GM12878 (cell line): ENCODE measurements at regions not wholly inside any gene's neighbourhood (a gene's known extent, or its start where the extent isn't known, plus 50 kb on each side); places are given as distances from the start of the nearest gene placed in this dataset.

Source experiments
- ATAC-seq: fragments of 200-7000 bp; cut with Tn5 transposase; 3 replicates; pipeline ENCODE4 v1.9.1; 2020; ENCODE audit warnings: mild to moderate bottlenecking, moderate library complexity
- BruUV-seq: library from RNA; stranded (reverse); fragments of 400-500 nt; replicated peaks from 2 replicates; lab custom pipeline; 2021; lab: Mats Ljungman, UMichigan
- CTCF ChIA-PET: fragments of 300-600 bp; sonication (Branson Sonifier 250); formaldehyde crosslinking; extraction: SDS; loops from one replicate; lab custom pipeline; 2021; ENCODE audit warnings: inconsistent platforms; lab: Yijun Ruan, JAX
- POLR2A ChIA-PET: fragments of 350-600 bp; formaldehyde crosslinking; extraction: SDS; loops from one replicate; lab custom pipeline; 2021; ENCODE audit warnings: inconsistent platforms; lab: Charles Lee
- RAD21 ChIA-PET: fragments of 300-600 bp; sonication (Branson Sonifier 250); formaldehyde crosslinking; loops from one replicate; lab custom pipeline; 2023; ENCODE audit warnings: antibody characterized with exemption; ENCODE audit not compliant: unreplicated experiment; lab: Charles Lee
- SMC1A ChIA-PET: fragments of 300-600 bp; sonication (Branson Sonifier 250); formaldehyde crosslinking; loops from one replicate; lab custom pipeline; 2023; ENCODE audit not compliant: unreplicated experiment, uncharacterized antibody; lab: Charles Lee
- DNase-seq: peaks from one replicate; pipeline ENCODE4 v3.0.0-alpha.2; 2011; ENCODE audit warnings: low read depth, low spot score
- FAIRE-seq: peaks from 3 replicates; lab custom pipeline; 2011; peaks lifted over from hg19 to GRCh38; lab: Jason Lieb, UNC
- H2AFZ ChIP-seq: 2 replicates; pipeline ENCODE4 v1.6.0; 2011; ENCODE audit warnings: low read depth, low read length, control low read depth; ENCODE audit not compliant: control insufficient read depth
- H3K27ac ChIP-seq: 2 replicates; pipeline ENCODE4 v1.5.1; 2011; ENCODE audit warnings: control low read depth; ENCODE audit not compliant: control insufficient read depth, insufficient read depth
- H3K27me3 ChIP-seq, 2 experiments: replicated peaks in 1 of 2; 2 replicates each; pipeline versions ENCODE4 v1.6.0 to v1.6.1; 2011; ENCODE audit warnings: low read length in 1 of 2; ENCODE audit not compliant: control insufficient read depth in 2 of 2, insufficient read depth in 2 of 2
- H3K36me3 ChIP-seq, 2 experiments: 2 replicates each; pipeline ENCODE4 v1.5.1; 2011; ENCODE audit warnings: low read length in 1 of 2; ENCODE audit not compliant: control insufficient read depth in 2 of 2, insufficient read depth in 2 of 2
- H3K4me1 ChIP-seq: 2 replicates; pipeline ENCODE4 v1.6.1; 2011; ENCODE audit warnings: mild to moderate bottlenecking, low read length, moderate library complexity, mixed read lengths; ENCODE audit not compliant: control insufficient read depth, insufficient read depth
- H3K4me2 ChIP-seq: 2 replicates; pipeline ENCODE4 v1.6.0; 2011; ENCODE audit warnings: control low read depth; ENCODE audit not compliant: control insufficient read depth, insufficient read depth
- H3K4me3 ChIP-seq: fragments of 200-600 bp; sonication (generic); 2 replicates; pipeline ENCODE4 v1.5.1; 2016
- H3K79me2 ChIP-seq: 2 replicates; pipeline ENCODE4 v1.6.0; 2011; ENCODE audit warnings: low read length; ENCODE audit not compliant: control insufficient read depth, insufficient read depth
- H3K9ac ChIP-seq: 2 replicates; pipeline ENCODE4 v1.8.0; 2011; ENCODE audit warnings: low read length, control low read depth, mixed read lengths; ENCODE audit not compliant: control insufficient read depth, insufficient read depth
- H3K9me3 ChIP-seq: replicated peaks from 3 replicates; pipeline ENCODE4 v1.5.1; 2011; ENCODE audit warnings: mild to moderate bottlenecking, low read length; ENCODE audit not compliant: control insufficient read depth, insufficient read depth
- H4K20me1 ChIP-seq: 2 replicates; pipeline ENCODE4 v1.6.0; 2011; ENCODE audit not compliant: control insufficient read depth, insufficient read depth
- BRCA1 ChIP-seq: IDR thresholded peaks from 2 replicates; pipeline ENCODE4 v1.6.1; 2011; ENCODE audit warnings: low read depth, low read length, improper control_type of control experiment
- ETV6 ChIP-seq, 2 experiments: fragments of 450-650 bp in 1 of 2; IDR thresholded peaks in 1 of 2; conservative IDR thresholded peaks in 1 of 2; 2 replicates each; pipeline ENCODE4 v1.6.1; 2014; ENCODE audit warnings: antibody characterized with exemption in 1 of 2, borderline replicate concordance in 1 of 2, low read depth in 1 of 2, mild to moderate bottlenecking in 1 of 2, moderate library complexity in 1 of 2
- FOS ChIP-seq: IDR thresholded peaks from 3 replicates; pipeline ENCODE4 v1.6.1; 2011; ENCODE audit warnings: borderline replicate concordance; ENCODE audit not compliant: insufficient read length; ENCODE audit errors: extremely low read depth
- FOXK2 ChIP-seq: fragments of 450-650 bp; IDR thresholded peaks from 2 replicates; pipeline ENCODE4 v1.6.1; 2017; ENCODE audit warnings: mild to moderate bottlenecking, moderate library complexity
- HDAC2 ChIP-seq: fragments of 200-600 bp; sonication (generic); IDR thresholded peaks from 2 replicates; pipeline ENCODE4 v1.6.1; 2017
- MAX ChIP-seq: IDR thresholded peaks from 2 replicates; pipeline ENCODE4 v1.6.1; 2012; ENCODE audit warnings: low read depth, low read length, improper control_type of control experiment
- MEF2A ChIP-seq: IDR thresholded peaks from 2 replicates; pipeline ENCODE4 v1.6.1; 2011; ENCODE audit warnings: low read depth, mild to moderate bottlenecking, low read length, moderate library complexity; ENCODE audit not compliant: insufficient read depth
- MEF2B ChIP-seq: fragments of 450-650 bp; IDR thresholded peaks from 2 replicates; pipeline ENCODE4 v1.6.1; 2018; ENCODE audit warnings: mild to moderate bottlenecking, moderate library complexity; ENCODE audit not compliant: partially characterized antibody, poor library complexity, severe bottlenecking
- MYC ChIP-seq: IDR thresholded peaks from 2 replicates; pipeline ENCODE4 v1.6.1; 2011; ENCODE audit warnings: mild to moderate bottlenecking, low read length, moderate library complexity, inconsistent platforms; ENCODE audit not compliant: insufficient read depth, insufficient replicate concordance, insufficient read length, severe bottlenecking
- NFIC ChIP-seq: IDR thresholded peaks from 2 replicates; pipeline ENCODE4 v1.6.1; 2012; ENCODE audit warnings: low read depth, mild to moderate bottlenecking, inconsistent platforms, low read length, moderate library complexity
- PML ChIP-seq: IDR thresholded peaks from 2 replicates; pipeline ENCODE4 v1.6.1; 2012; ENCODE audit warnings: low read length, inconsistent platforms
- POLR2AphosphoS2 ChIP-seq: IDR thresholded peaks from 2 replicates; pipeline ENCODE4 v1.6.1; 2011; ENCODE audit warnings: low read depth, mild to moderate bottlenecking, low read length, improper control_type of control experiment, moderate library complexity
- SIN3A ChIP-seq: IDR thresholded peaks from 2 replicates; pipeline ENCODE4 v1.6.1; 2012; ENCODE audit warnings: low read depth, low read length, improper control_type of control experiment
- SKIL ChIP-seq: fragments of 450-650 bp; IDR thresholded peaks from 2 replicates; pipeline ENCODE4 v1.6.1; 2017; ENCODE audit warnings: mild to moderate bottlenecking, low read depth, inconsistent platforms; ENCODE audit not compliant: poor library complexity, severe bottlenecking
- SMAD5 ChIP-seq: IDR thresholded peaks from 2 replicates; pipeline ENCODE4 v1.6.1; 2016; ENCODE audit warnings: antibody characterized with exemption, low read depth
- ZNF592 ChIP-seq: fragments of 450-650 bp; IDR thresholded peaks from 2 replicates; pipeline ENCODE4 v1.6.1; 2017; ENCODE audit warnings: mild to moderate bottlenecking, moderate library complexity
- WGBS: methylation state at CpG from one replicate; pipeline ENCODE4 v1.1.6; 2016; ENCODE audit warnings: low lambda C conversion rate; ENCODE audit not compliant: insufficient replicate concordance, insufficient coverage; ENCODE audit errors: missing lambda C conversion rate; 5-methylcytosine and 5-hydroxymethylcytosine counted together
- in situ Hi-C: fragments of 300-500 bp; cut with MboI; formaldehyde crosslinking; loops from 9 replicates; pipeline ENCODE4 v1.14.3; 2018; ENCODE audit warnings: mixed read lengths
- intact Hi-C: fragments of 100-400 bp; cut with micrococcal nuclease; formaldehyde crosslinking; loops from one replicate; pipeline ENCODE4 v1.14.2; 2022; ENCODE audit not compliant: unreplicated experiment
- TF ChIP-seq, protein P1 (sequence below): fragments of 450-650 bp; IDR thresholded peaks from 2 replicates; pipeline ENCODE4 v1.6.1; 2014; ENCODE audit warnings: mild to moderate bottlenecking

DNA sequence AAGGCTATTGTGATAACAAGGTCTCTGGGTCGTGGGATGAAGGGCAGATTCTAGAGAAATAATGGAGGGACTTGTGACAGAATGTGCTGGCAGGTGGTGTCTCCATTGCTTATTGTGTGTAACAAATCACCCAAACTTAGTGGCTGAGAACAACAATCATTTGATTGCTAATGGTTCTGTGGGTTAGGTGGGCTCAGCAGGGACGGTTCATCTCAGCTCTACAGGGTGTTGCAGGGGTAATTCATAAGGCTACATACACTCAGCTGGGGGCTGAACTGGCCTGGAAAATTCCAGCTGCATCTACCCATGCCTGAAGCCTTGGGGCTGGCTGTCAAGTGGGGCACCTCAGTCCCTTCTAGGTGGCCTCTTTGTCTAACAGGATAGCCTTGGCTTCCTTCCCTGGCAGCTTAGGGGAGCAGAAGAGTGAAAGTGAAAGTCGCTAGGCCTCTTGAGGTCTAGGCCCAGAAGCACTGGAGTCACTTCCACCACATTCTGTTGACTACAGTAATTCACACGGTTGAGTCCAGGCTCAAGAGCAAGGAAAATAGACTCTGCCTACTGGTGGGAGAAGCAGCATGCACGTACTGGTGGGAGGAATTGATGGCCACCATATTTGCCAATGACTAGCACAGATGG is 308.9 kb downstream of the MN1 start:
- intact Hi-C loops, result no loop called here
- ChIA-PET SMC1A (no interaction called here), CTCF (no interaction called here), POLR2A (no interaction called here), RAD21 (no interaction called here)
- Histone ChIP-seq H3K79me2 (no peaks in the 10 kb centered on the region), H3K4me1 (no peaks in the 10 kb centered on the region), H3K9ac (no peak overlapping the region), H3K4me2 (no peak overlapping the region), H3K27me3 (no peaks in the 10 kb centered on the region), H3K4me3 (no peak overlapping the region), H4K20me1 (no peaks in the 10 kb centered on the region), H2AFZ (no peak overlapping the region), H3K9me3 (no peaks in the 10 kb centered on the region; the same call in 2 of the 3 replicates), H3K36me3 (no peaks in the 10 kb centered on the region), H3K27ac (no peak overlapping the region)
- BruUV-seq, result no TSS peak
- in situ Hi-C loops, result no loop called here
- no peak for FAIRE-seq
- no peak for ATAC-seq
- DNase-seq, result no peak
- WGBS, result 6% methylated on average over 5 of the region's 5 CpGs
- no peak for TF ChIP-seq MAX
- TF ChIP-seq MEF2A, result no peak
- no peak for TF ChIP-seq FOXK2
- no peak for TF ChIP-seq NFIC
- TF ChIP-seq POLR2AphosphoS2, result no peak
- TF ChIP-seq HDAC2, result no peak
- no peak for TF ChIP-seq ZNF592
- TF ChIP-seq MYC, result no peak
- no peak for TF ChIP-seq BRCA1
- no peak for TF ChIP-seq MEF2B
- no peak for TF ChIP-seq SIN3A
- TF ChIP-seq FOS, result no peak
- no peak for TF ChIP-seq SMAD5
- TF ChIP-seq PML, result no peak
- TF ChIP-seq SKIL, result no peak
- TF ChIP-seq, protein P1, sequence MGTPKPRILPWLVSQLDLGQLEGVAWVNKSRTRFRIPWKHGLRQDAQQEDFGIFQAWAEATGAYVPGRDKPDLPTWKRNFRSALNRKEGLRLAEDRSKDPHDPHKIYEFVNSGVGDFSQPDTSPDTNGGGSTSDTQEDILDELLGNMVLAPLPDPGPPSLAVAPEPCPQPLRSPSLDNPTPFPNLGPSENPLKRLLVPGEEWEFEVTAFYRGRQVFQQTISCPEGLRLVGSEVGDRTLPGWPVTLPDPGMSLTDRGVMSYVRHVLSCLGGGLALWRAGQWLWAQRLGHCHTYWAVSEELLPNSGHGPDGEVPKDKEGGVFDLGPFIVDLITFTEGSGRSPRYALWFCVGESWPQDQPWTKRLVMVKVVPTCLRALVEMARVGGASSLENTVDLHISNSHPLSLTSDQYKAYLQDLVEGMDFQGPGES, result no peak
- TF ChIP-seq ETV6 (conservative IDR thresholded peaks at IDR 0.05 in 1 of 2, IDR thresholded peaks at IDR 0.05 in 1 of 2; ENCODE audit: borderline replicate concordance in 1 of 2, low read depth in 1 of 2), result no peak
